GM12891 (cell line): ENCODE measurements at regions not wholly inside any gene's neighbourhood (a gene's known extent, or its start where the extent isn't known, plus 50 kb on each side); places are given as distances from the start of the nearest gene placed in this dataset.
"Not testable (repeated sequence)": the region's sequence is repeated elsewhere in the genome, so short reads cannot be mapped to it uniquely, and the experiment has no call there.

ENCODE experiments used
- DNase-seq: peaks from one replicate; pipeline ENCODE4 v3.0.0; 2011; ENCODE audit warnings: low spot score; ENCODE audit not compliant: insufficient read length
- FAIRE-seq: peaks from 2 replicates; lab custom pipeline; 2011; peaks lifted over from hg19 to GRCh38; lab: Jason Lieb, UNC
- PAX5 ChIP-seq: IDR thresholded peaks from 2 replicates; pipeline ENCODE4 v1.6.1; 2011; ENCODE audit warnings: low read length, moderate library complexity, mild to moderate bottlenecking; ENCODE audit not compliant: insufficient read depth, severe bottlenecking
- POLR2A ChIP-seq: IDR thresholded peaks from 2 replicates; pipeline ENCODE4 v1.6.1; 2011; ENCODE audit warnings: low read depth, low read length, control low read depth
- POLR2AphosphoS5 ChIP-seq: IDR thresholded peaks from 2 replicates; pipeline ENCODE4 v1.6.1; 2011; ENCODE audit warnings: low read depth, low read length, control low read depth
- POU2F2 ChIP-seq: IDR thresholded peaks from 2 replicates; pipeline ENCODE4 v1.6.1; 2011; ENCODE audit warnings: low read depth, mild to moderate bottlenecking, control low read depth, low read length, moderate library complexity
- SPI1 ChIP-seq: IDR thresholded peaks from 2 replicates; pipeline ENCODE4 v1.6.1; 2011; ENCODE audit warnings: low read depth, low read length, control low read depth
- TAF1 ChIP-seq: IDR thresholded peaks from 2 replicates; pipeline ENCODE4 v1.6.1; 2011; ENCODE audit warnings: low read depth, low read length, control low read depth

GRCh38 chr5:121090822-121091221, 626.7 kb downstream of the PRR16 start:
- no peak for DNase-seq
- no peak for TF ChIP-seq TAF1
- no peak for TF ChIP-seq POLR2AphosphoS5
- no peak for TF ChIP-seq POU2F2
- TF ChIP-seq SPI1, result no peak
- TF ChIP-seq POLR2A, result no peak
- no peak for TF ChIP-seq PAX5
- FAIRE-seq, result no peak

GRCh38 chr5:121100931-121101330, 636.8 kb downstream of the PRR16 start:
- FAIRE-seq (no peak), DNase-seq (no peak)
- no peak for TF ChIP-seq SPI1
- TF ChIP-seq POU2F2, result no peak
- TF ChIP-seq POLR2A, result no peak
- no peak for TF ChIP-seq POLR2AphosphoS5
- TF ChIP-seq TAF1, result no peak
- no peak for TF ChIP-seq PAX5

GRCh38 chr5:121105921-121106320, 641.8 kb downstream of the PRR16 start:
- TF ChIP-seq POLR2AphosphoS5 (no peak), PAX5 (no peak), TAF1 (no peak), POU2F2 (no peak), POLR2A (no peak), SPI1 (no peak)
- FAIRE-seq, result no peak
- DNase-seq, result no peak

- FAIRE-seq, DNase-seq: not testable (repeated sequence)
These were observed 642.9 kb downstream of the PRR16 start for GRCh38 chr5:121106721-121107690.

- TF ChIP-seq POU2F2, result no peak
- TF ChIP-seq PAX5, result no peak
- no peak for TF ChIP-seq POLR2A
- TF ChIP-seq POLR2AphosphoS5, result no peak
- TF ChIP-seq TAF1, result no peak
- TF ChIP-seq SPI1, result no peak
- no peak for DNase-seq
- no peak for FAIRE-seq
These were observed 644.6 kb downstream of the PRR16 start for GRCh38 chr5:121108725-121109124.

GRCh38 chr5:121109817-121110216, 645.7 kb downstream of the PRR16 start:
- no peak for TF ChIP-seq TAF1
- no peak for TF ChIP-seq POU2F2
- no peak for TF ChIP-seq SPI1
- TF ChIP-seq POLR2A, result no peak
- no peak for TF ChIP-seq PAX5
- TF ChIP-seq POLR2AphosphoS5, result no peak
- FAIRE-seq, result no peak
- no peak for DNase-seq

GRCh38 chr5:121121786-121122185, 657.7 kb downstream of the PRR16 start:
- DNase-seq, result no peak
- TF ChIP-seq TAF1 (no peak), POU2F2 (no peak), POLR2A (no peak), POLR2AphosphoS5 (no peak), PAX5 (no peak), SPI1 (no peak)
- FAIRE-seq, result no peak

GRCh38 chr5:121138495-121138907, 674.4 kb downstream of the PRR16 start:
- FAIRE-seq, result no peak

GRCh38 chr5:121138952-121139351, 674.9 kb downstream of the PRR16 start:
- FAIRE-seq (no peak), DNase-seq (no peak)
- TF ChIP-seq SPI1 (no peak), PAX5 (no peak), TAF1 (no peak), POLR2A (no peak), POU2F2 (no peak), POLR2AphosphoS5 (no peak)

More at GRCh38 chr5:121138495-121138907, 674.4 kb downstream of the PRR16 start:
- no peak for DNase-seq
- TF ChIP-seq POU2F2 (no peak), PAX5 (no peak), TAF1 (no peak), POLR2AphosphoS5 (no peak), POLR2A (no peak), SPI1 (no peak)
